K562 (cell line): ENCODE measurements at regions not wholly inside any gene's neighbourhood (a gene's known extent, or its start where the extent isn't known, plus 50 kb on each side); places are given as distances from the start of the nearest gene placed in this dataset.

Experiments
- ATAC-seq: fragments of 200-7000 bp; cut with Tn5 transposase; 3 replicates; pipeline ENCODE4 v1.9.1; 2020; ENCODE audit warnings: moderate library complexity
- BruUV-seq: library from RNA; stranded (reverse); fragments of 400-500 nt; replicated peaks from 2 replicates; lab custom pipeline; 2021; lab: Mats Ljungman, UMichigan
- CTCF ChIA-PET: fragments of 300-600 bp; formaldehyde crosslinking; extraction: SDS; loops from one replicate; lab custom pipeline; 2021; ENCODE audit warnings: low intra/inter-chr PET ratio; lab: Yijun Ruan, JAX
- POLR2A ChIA-PET: fragments of 300-600, 350-650 bp; sonication (Branson Sonifier 250); formaldehyde crosslinking; extraction: SDS; loops from one replicate; lab custom pipeline; 2021; ENCODE audit warnings: antibody characterized with exemption, inconsistent platforms; lab: Yijun Ruan, JAX
- DNase-seq, 4 experiments: peaks; one replicate each; pipeline versions ENCODE4 v3.0.0 to v3.0.0-alpha.2; 2011 to 2018; ENCODE audit warnings: low spot score in 3 of 4, mixed read lengths in 3 of 4; ENCODE audit errors: extremely low read depth in 1 of 4
- FAIRE-seq: peaks from 2 replicates; lab custom pipeline; 2011; peaks lifted over from hg19 to GRCh38; lab: Jason Lieb, UNC
- H2AFZ ChIP-seq: 2 replicates; pipeline ENCODE4 v1.6.0; 2011; ENCODE audit warnings: low read depth, low read length, control low read depth, inconsistent platforms
- H3K27ac ChIP-seq: fragments of 200-600 bp; 3 replicates; pipeline ENCODE4 v1.8.0; 2011; ENCODE audit warnings: low read depth, mild to moderate bottlenecking, control low read depth, inconsistent platforms, low read length, moderate library complexity, mixed read lengths; ENCODE audit errors: extremely low read depth
- H3K27me3 ChIP-seq, 2 experiments: fragments of 300-600 bp in 1 of 2; 2 replicates in 1 of 2; 3 replicates in 1 of 2; pipeline versions ENCODE4 v1.6.0 to v1.8.0; 2011; ENCODE audit warnings: inconsistent platforms in 2 of 2, low read length in 2 of 2, mild to moderate bottlenecking in 1 of 2, mixed read lengths in 1 of 2, moderate library complexity in 1 of 2; ENCODE audit not compliant: control insufficient read depth in 2 of 2, insufficient read depth in 2 of 2
- H3K36me3 ChIP-seq: fragments of 300-600 bp; 3 replicates; pipeline ENCODE4 v1.8.0; 2011; ENCODE audit warnings: mild to moderate bottlenecking, low read length, inconsistent platforms; ENCODE audit not compliant: control insufficient read depth, insufficient read depth
- H3K4me1 ChIP-seq, 2 experiments: fragments of 200-600 bp in 1 of 2; replicated peaks in 1 of 2; 2 replicates in 1 of 2; 3 replicates in 1 of 2; pipeline versions ENCODE4 v1.5.1 to v1.8.0; 2011; ENCODE audit warnings: inconsistent platforms in 2 of 2, low read length in 2 of 2, mild to moderate bottlenecking in 1 of 2, mixed read lengths in 1 of 2, moderate library complexity in 1 of 2; ENCODE audit not compliant: control insufficient read depth in 2 of 2, insufficient read depth in 2 of 2
- H3K4me2 ChIP-seq: 2 replicates; pipeline ENCODE4 v1.6.1; 2011; ENCODE audit warnings: low read length, control low read depth, inconsistent platforms, mixed read lengths; ENCODE audit not compliant: insufficient read depth
- H3K4me3 ChIP-seq: fragments of 200-600 bp; sonication (generic), shearing (Covaris generic); 2 replicates; pipeline ENCODE4 v1.5.1; 2016; ENCODE audit warnings: control low read depth, inconsistent platforms
- H3K79me2 ChIP-seq: fragments of 200-600 bp; 3 replicates; pipeline ENCODE4 v1.8.0; 2011; ENCODE audit warnings: low read length, inconsistent platforms; ENCODE audit not compliant: control insufficient read depth, insufficient read depth
- H3K9ac ChIP-seq, 2 experiments: 2 replicates each; pipeline versions ENCODE4 v1.6.0 to v1.6.1; 2011; ENCODE audit warnings: low read depth in 2 of 2, low read length in 2 of 2, control low read depth in 1 of 2, inconsistent platforms in 1 of 2, mild to moderate bottlenecking in 1 of 2, mixed read lengths in 1 of 2; ENCODE audit not compliant: insufficient read depth in 1 of 2
- H3K9me1 ChIP-seq: one replicate; pipeline ENCODE4 v1.6.0; 2011; ENCODE audit warnings: inconsistent platforms, mild to moderate bottlenecking, low read length, moderate library complexity; ENCODE audit not compliant: control insufficient read depth, insufficient read depth
- H3K9me3 ChIP-seq: replicated peaks from 2 replicates; pipeline ENCODE4 v1.5.1; 2011; ENCODE audit warnings: low read depth, low read length, inconsistent platforms; ENCODE audit not compliant: control insufficient read depth, insufficient read depth
- H4K20me1 ChIP-seq: replicated peaks from 2 replicates; pipeline ENCODE4 v1.6.1; 2011; ENCODE audit warnings: low read length, inconsistent platforms, mixed read lengths; ENCODE audit not compliant: control insufficient read depth, insufficient read depth
- CBX8 ChIP-seq: fragments of 200-600 bp; sonication (generic); IDR thresholded peaks from 2 replicates; pipeline ENCODE4 v1.6.1; 2012; ENCODE audit warnings: borderline replicate concordance, mixed run types, low read depth, mild to moderate bottlenecking, moderate library complexity, mixed read lengths, low read length, control low read depth, inconsistent platforms; ENCODE audit not compliant: poor library complexity, severe bottlenecking; ENCODE audit errors: extremely low read depth
- ETV1 ChIP-seq: fragments of 450-650 bp; conservative IDR thresholded peaks from 2 replicates; pipeline ENCODE4 v1.6.1; 2016; ENCODE audit warnings: missing genetic modification characterization, control low read depth, low read depth, missing compliant biosample characterization
- FOXA1 ChIP-seq: fragments of 450-650 bp; IDR thresholded peaks from 2 replicates; pipeline ENCODE4 v1.6.1; 2016; ENCODE audit warnings: mild to moderate bottlenecking, borderline replicate concordance
- HDAC2 ChIP-seq: fragments of 450-650 bp; IDR thresholded peaks from 2 replicates; pipeline ENCODE4 v1.6.1; 2016; ENCODE audit warnings: mild to moderate bottlenecking
- NBN ChIP-seq: fragments of 450-650 bp; IDR thresholded peaks from 2 replicates; pipeline ENCODE4 v1.6.1; 2016; ENCODE audit warnings: low read depth, mild to moderate bottlenecking
- NFIC ChIP-seq: fragments of 450-650 bp; IDR thresholded peaks from 2 replicates; pipeline ENCODE4 v1.6.1; 2017; ENCODE audit warnings: mild to moderate bottlenecking, inconsistent platforms
- OTX1 ChIP-seq: fragments of 450-650 bp; formaldehyde crosslinking; IDR thresholded peaks from 2 replicates; pipeline ENCODE4 v1.4.0; 2022; ENCODE audit warnings: mild to moderate bottlenecking
- PHF21A ChIP-seq: fragments of 450-650 bp; IDR thresholded peaks from 2 replicates; pipeline ENCODE4 v1.6.1; 2017; ENCODE audit warnings: low read depth, borderline replicate concordance
- POLR2H ChIP-seq: IDR thresholded peaks from 2 replicates; pipeline ENCODE4 v1.6.1; 2016; ENCODE audit warnings: missing genetic modification characterization, low read depth, mild to moderate bottlenecking, control low read depth, missing compliant biosample characterization, moderate library complexity
- PPARD ChIP-seq: fragments of 250-450 bp; sonication (Bioruptor Pico); IDR thresholded peaks from 2 replicates; pipeline ENCODE4 v1.8.0; 2022; ENCODE audit warnings: inconsistent platforms, mild to moderate bottlenecking, moderate library complexity
- SETDB1 ChIP-seq: IDR thresholded peaks from one replicate; pipeline ENCODE4 v1.6.1; 2012; ENCODE audit warnings: low read length, control low read depth, inconsistent platforms
- SRF ChIP-seq, 2 experiments: fragments of 250-450, 450-650 bp in 1 of 2; sonication (Bioruptor Pico) in 1 of 2; sonication (generic) in 1 of 2; formaldehyde crosslinking; IDR thresholded peaks; 2 replicates each; pipeline versions ENCODE4 v1.5.0 to v1.5.1; 2020 to 2022; ENCODE audit warnings: mild to moderate bottlenecking in 1 of 2, missing genetic modification reagents in 1 of 2
- U2AF2 ChIP-seq: fragments of 200-400 bp; formaldehyde crosslinking; optimal IDR thresholded peaks from 2 replicates; pipeline ENCODE3; 2017; ENCODE audit warnings: low read depth, mild to moderate bottlenecking, low read length
- ZNF561 ChIP-seq: fragments of 450-650 bp; formaldehyde crosslinking; conservative IDR thresholded peaks from 2 replicates; pipeline ENCODE4 v1.4.0; 2020; ENCODE audit warnings: mild to moderate bottlenecking, moderate library complexity
- WGBS: fragments of 100-300 bp; shearing (Covaris generic); methylation state at CpG from one replicate; pipeline ENCODE4 v1.1.6; 2016; ENCODE audit warnings: low coverage, mixed read lengths; ENCODE audit not compliant: insufficient coverage; ENCODE audit errors: missing lambda C conversion rate; 5-methylcytosine and 5-hydroxymethylcytosine counted together
- in situ Hi-C: fragments of 300-500 bp; cut with MboI; formaldehyde crosslinking; loops from 4 replicates; pipeline ENCODE4 v1.15.0; 2018; ENCODE audit warnings: inconsistent platforms, mixed read lengths
- intact Hi-C: fragments of 100-400 bp; cut with micrococcal nuclease; formaldehyde crosslinking; loops from 2 replicates; pipeline ENCODE4 v1.14.2; 2022

GRCh38 chr22:48065892-48066291 is 1303.4 kb downstream of the TBC1D22A start:
- no peak for ATAC-seq
- Histone ChIP-seq H3K27ac (no peak overlapping the region), H3K9ac (no peak overlapping the region), H3K4me3 (no peak overlapping the region), H3K36me3 (no peaks in the 10 kb centered on the region), H3K9me1 (no peaks in the 10 kb centered on the region), H3K4me1 (no peaks in the 10 kb centered on the region), H3K79me2 (no peaks in the 10 kb centered on the region), H3K27me3 (peaks cover 0 to 7% of the 10 kb centered on the region in 2 experiments; a peak in 1 of 5 replicates), H2AFZ (no peak overlapping the region), H4K20me1 (no peaks in the 10 kb centered on the region), H3K9me3 (no peaks in the 10 kb centered on the region), H3K4me2 (no peak overlapping the region)
- no TSS peak for BruUV-seq
- intact Hi-C loops, result no loop called here
- ChIA-PET POLR2A (interaction anchor here (0.6 kb wide), 1 partner anchor 681 kb away, joined by 3 read pairs; no protein-coding TSS in a partner anchor), CTCF (no interaction called here)
- TF ChIP-seq CBX8 (no peak), FOXA1 (no peak), U2AF2 (no peak), ETV1 (tag) (no peak), HDAC2 (no peak), NFIC (no peak), SETDB1 (no peak), OTX1 (CRISPR knock-in tag) (no peak), SRF (CRISPR knock-in tag; IDR thresholded peaks at IDR 0.05) (no peak), ZNF561 (CRISPR knock-in tag) (no peak), PPARD (CRISPR knock-in tag) (no peak), NBN (no peak), PHF21A (no peak), POLR2H (no peak)
- no peak for DNase-seq
- in situ Hi-C loops, result no loop called here
- WGBS, result 0% methylated on average over 4 of the region's 7 CpGs
- no peak for FAIRE-seq
